NOMO-1 (cell line): ENCODE measurements at regions not wholly inside any gene's neighbourhood (a gene's known extent, or its start where the extent isn't known, plus 50 kb on each side); places are given as distances from the start of the nearest gene placed in this dataset.

Experiments
- DNase-seq, 2 experiments: peaks; one replicate each; lab custom pipeline; 2025; ENCODE audit not compliant: unreplicated experiment in 2 of 2; lab: John Stamatoyannopoulos, UW

- no peak for DNase-seq
Observed at GRCh38 chr18:66150650-66151049, 399.8 kb downstream of the CDH7 start.

- DNase-seq = no peak
Observed at GRCh38 chr18:66143029-66143428, 392.2 kb downstream of the CDH7 start.

- no peak for DNase-seq
Observed at GRCh38 chr18:66141716-66142115, 390.9 kb downstream of the CDH7 start.

- no peak for DNase-seq
Observed at GRCh38 chr18:66138642-66139041, 387.8 kb downstream of the CDH7 start.

- no peak for DNase-seq
Observed at GRCh38 chr18:66136039-66136438, 385.2 kb downstream of the CDH7 start.

GRCh38 chr18:66129248-66129647 is 378.4 kb downstream of the CDH7 start:
- DNase-seq = no peak

GRCh38 chr18:66126266-66126665 is 375.5 kb downstream of the CDH7 start:
- DNase-seq = no peak

GRCh38 chr18:66124394-66124793 is 373.6 kb downstream of the CDH7 start:
- DNase-seq = no peak

- DNase-seq = no peak
Observed at GRCh38 chr18:66119347-66119746, 368.5 kb downstream of the CDH7 start.

GRCh38 chr18:66111018-66111417 is 360.2 kb downstream of the CDH7 start:
- no peak for DNase-seq

GRCh38 chr18:66110607-66111006 is 359.8 kb downstream of the CDH7 start:
- no peak for DNase-seq

- DNase-seq = no peak
Observed at GRCh38 chr18:66109981-66110380, 359.2 kb downstream of the CDH7 start.

GRCh38 chr18:66107546-66107945 is 356.7 kb downstream of the CDH7 start:
- DNase-seq = no peak

GRCh38 chr18:66105016-66105415 is 354.2 kb downstream of the CDH7 start:
- DNase-seq = no peak

- no peak for DNase-seq
Observed at GRCh38 chr18:66103550-66103949, 352.7 kb downstream of the CDH7 start.

GRCh38 chr18:66083078-66083477 is 332.3 kb downstream of the CDH7 start:
- DNase-seq = no peak

- DNase-seq = no peak
Observed at GRCh38 chr18:66078925-66079800, 328.4 kb downstream of the CDH7 start.

- DNase-seq = no peak
Observed at GRCh38 chr18:66077066-66077465, 326.3 kb downstream of the CDH7 start.

- peak; percentile 6 to 76 for DNase-seq
Observed at GRCh38 chr18:66066191-66066590, 315.4 kb downstream of the CDH7 start.

- no peak for DNase-seq
Observed at GRCh38 chr18:66048406-66048805, 297.6 kb downstream of the CDH7 start.

- peak in 1 of 2 experiments; percentile 30 for DNase-seq
Observed at GRCh38 chr18:66046032-66046602, 295.3 kb downstream of the CDH7 start.

- DNase-seq = no peak
Observed at GRCh38 chr18:66043009-66043408, 292.2 kb downstream of the CDH7 start.
